Fibroblast of lung (primary cell): ENCODE measurements at regions not wholly inside any gene's neighbourhood (a gene's known extent, or its start where the extent isn't known, plus 50 kb on each side); places are given as distances from the start of the nearest gene placed in this dataset.

Source experiments
- EZH2 ChIP-seq: IDR thresholded peaks from 2 replicates; pipeline ENCODE4 v1.5.1; 2012; ENCODE audit warnings: low read length, control low read depth, mild to moderate bottlenecking; ENCODE audit errors: missing control alignments
- TF ChIP-seq, protein P1 (sequence below), 2 donors: IDR thresholded peaks in 1 of 2; conservative IDR thresholded peaks in 1 of 2; 1 replicate in 1 of 2; 2 replicates in 1 of 2; pipeline ENCODE4 v1.5.1; 2011 to 2012; ENCODE audit warnings: low read length in 2 of 2, control low read depth in 1 of 2, inconsistent platforms in 1 of 2, low read depth in 1 of 2, mild to moderate bottlenecking in 1 of 2

DNA sequence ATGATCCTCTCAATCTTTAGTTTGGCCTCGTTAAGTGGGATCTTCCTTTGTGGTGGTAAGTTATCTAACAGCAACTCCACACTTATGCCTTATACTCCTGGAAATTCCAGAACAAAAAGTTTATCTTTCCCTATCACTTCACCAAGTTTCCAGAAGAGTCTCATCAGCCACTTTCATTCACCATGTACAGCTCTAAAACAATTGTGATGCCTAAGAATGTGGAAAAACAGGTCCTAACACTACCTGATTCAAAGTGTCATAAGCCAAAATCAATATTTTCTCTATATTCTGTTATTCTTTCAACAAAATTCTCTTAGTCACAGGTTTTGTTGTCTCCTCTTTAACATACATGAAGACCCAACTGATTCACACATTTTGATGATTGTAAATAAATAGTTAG is 342.4 kb upstream of the TYRP1 start:
- no peak for TF ChIP-seq EZH2
- TF ChIP-seq, protein P1, sequence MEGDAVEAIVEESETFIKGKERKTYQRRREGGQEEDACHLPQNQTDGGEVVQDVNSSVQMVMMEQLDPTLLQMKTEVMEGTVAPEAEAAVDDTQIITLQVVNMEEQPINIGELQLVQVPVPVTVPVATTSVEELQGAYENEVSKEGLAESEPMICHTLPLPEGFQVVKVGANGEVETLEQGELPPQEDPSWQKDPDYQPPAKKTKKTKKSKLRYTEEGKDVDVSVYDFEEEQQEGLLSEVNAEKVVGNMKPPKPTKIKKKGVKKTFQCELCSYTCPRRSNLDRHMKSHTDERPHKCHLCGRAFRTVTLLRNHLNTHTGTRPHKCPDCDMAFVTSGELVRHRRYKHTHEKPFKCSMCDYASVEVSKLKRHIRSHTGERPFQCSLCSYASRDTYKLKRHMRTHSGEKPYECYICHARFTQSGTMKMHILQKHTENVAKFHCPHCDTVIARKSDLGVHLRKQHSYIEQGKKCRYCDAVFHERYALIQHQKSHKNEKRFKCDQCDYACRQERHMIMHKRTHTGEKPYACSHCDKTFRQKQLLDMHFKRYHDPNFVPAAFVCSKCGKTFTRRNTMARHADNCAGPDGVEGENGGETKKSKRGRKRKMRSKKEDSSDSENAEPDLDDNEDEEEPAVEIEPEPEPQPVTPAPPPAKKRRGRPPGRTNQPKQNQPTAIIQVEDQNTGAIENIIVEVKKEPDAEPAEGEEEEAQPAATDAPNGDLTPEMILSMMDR (conservative IDR thresholded peaks at IDR 0.05 in 1 of 2, IDR thresholded peaks at IDR 0.05 in 1 of 2; ENCODE audit: low read depth in 1 of 2, low read length in 2 of 2), result no peak
